GM19463 (cell line): ENCODE measurements at regions not wholly inside any gene's neighbourhood (a gene's known extent, or its start where the extent isn't known, plus 50 kb on each side); places are given as distances from the start of the nearest gene placed in this dataset.

Experiments used
- ATAC-seq: cut with Tn5 transposase; IDR thresholded peaks from one replicate; pipeline ENCODE4 v1.9.1; 2021; ENCODE audit warnings: mild to moderate bottlenecking, moderate library complexity; ENCODE audit not compliant: unreplicated experiment

- ATAC-seq = no peak
Observed at GRCh38 chr10:3526727-3527501, 258.1 kb downstream of the KLF6 start.

GRCh38 chr10:3525832-3526449, 259.1 kb downstream of the KLF6 start:
- ATAC-seq = no peak

GRCh38 chr10:3524086-3524960, 260.7 kb downstream of the KLF6 start:
- no peak for ATAC-seq

GRCh38 chr10:3523309-3524050, 261.5 kb downstream of the KLF6 start:
- ATAC-seq = no peak

GRCh38 chr10:3516923-3517255, 268.1 kb downstream of the KLF6 start:
- ATAC-seq = no peak

GRCh38 chr10:3516234-3516922, 268.6 kb downstream of the KLF6 start:
- ATAC-seq = no peak

- no peak for ATAC-seq
Observed at GRCh38 chr10:3514691-3515090, 270.3 kb downstream of the KLF6 start.

GRCh38 chr10:3512263-3512662, 272.7 kb downstream of the KLF6 start:
- no peak for ATAC-seq

GRCh38 chr10:3511483-3511882, 273.5 kb downstream of the KLF6 start:
- no peak for ATAC-seq

- ATAC-seq = no peak
Observed at GRCh38 chr10:3510741-3511140, 274.3 kb downstream of the KLF6 start.

- ATAC-seq = no peak
Observed at GRCh38 chr10:3509355-3509754, 275.7 kb downstream of the KLF6 start.

- no peak for ATAC-seq
Observed at GRCh38 chr10:3503299-3503698, 281.7 kb downstream of the KLF6 start.

GRCh38 chr10:3502673-3503072, 282.3 kb downstream of the KLF6 start:
- no peak for ATAC-seq

GRCh38 chr10:3500408-3500856, 284.6 kb downstream of the KLF6 start:
- no peak for ATAC-seq

- no peak for ATAC-seq
Observed at GRCh38 chr10:3499120-3499519, 285.9 kb downstream of the KLF6 start.

GRCh38 chr10:3497581-3497980, 287.4 kb downstream of the KLF6 start:
- ATAC-seq = no peak

GRCh38 chr10:3496138-3496537, 288.9 kb downstream of the KLF6 start:
- no peak for ATAC-seq

- ATAC-seq = no peak
Observed at GRCh38 chr10:3495281-3495680, 289.7 kb downstream of the KLF6 start.

- no peak for ATAC-seq
Observed at GRCh38 chr10:3494838-3495230, 290.2 kb downstream of the KLF6 start.

- ATAC-seq = no peak
Observed at GRCh38 chr10:3494131-3494837, 290.7 kb downstream of the KLF6 start.
